SU-DHL-6 (cell line): ENCODE measurements at regions not wholly inside any gene's neighbourhood (a gene's known extent, or its start where the extent isn't known, plus 50 kb on each side); places are given as distances from the start of the nearest gene placed in this dataset.

ENCODE experiments used
- H2AFZ ChIP-seq: fragments of 200-600 bp; sonication (generic); 2 replicates; pipeline ENCODE4 v1.6.1; 2014; ENCODE audit warnings: low read depth, mild to moderate bottlenecking, moderate library complexity, mixed read lengths, antibody characterized with exemption, low read length; ENCODE audit not compliant: severe bottlenecking
- H3F3A ChIP-seq: fragments of 200-600 bp; shearing (Covaris generic); 2 replicates; pipeline ENCODE4 v1.6.0; 2016; ENCODE audit warnings: antibody characterized with exemption, mild to moderate bottlenecking; ENCODE audit not compliant: insufficient read depth
- H3K27ac ChIP-seq: fragments of 200-600 bp; sonication (generic); 2 replicates; pipeline ENCODE4 v1.5.1; 2016; ENCODE audit warnings: low read depth, mild to moderate bottlenecking, low read length, moderate library complexity, mixed read lengths
- H3K27me3 ChIP-seq: fragments of 200-600 bp; sonication (generic), shearing (Covaris generic); 2 replicates; pipeline ENCODE4 v1.6.0; 2014; ENCODE audit warnings: mild to moderate bottlenecking, low read length
- H3K36me3 ChIP-seq: fragments of 200-600 bp; sonication (generic); 2 replicates; pipeline ENCODE4 v1.6.1; 2014; ENCODE audit warnings: mild to moderate bottlenecking, low read length, mixed read lengths
- H3K4me2 ChIP-seq: fragments of 300-600, 200-600 bp; shearing (Covaris generic), sonication (generic); 2 replicates; pipeline ENCODE4 v1.6.0; 2014; ENCODE audit warnings: low read length, low read depth, mild to moderate bottlenecking; ENCODE audit not compliant: poor library complexity, severe bottlenecking
- H3K4me3 ChIP-seq: fragments of 200-600 bp; sonication (generic); 2 replicates; pipeline ENCODE4 v1.5.1; 2014; ENCODE audit warnings: antibody characterized with exemption, low read length, mild to moderate bottlenecking, mixed read lengths; ENCODE audit not compliant: insufficient read depth, poor library complexity, severe bottlenecking
- H3K79me2 ChIP-seq: fragments of 200-600 bp; sonication (generic); 2 replicates; pipeline ENCODE4 v1.6.1; 2014; ENCODE audit warnings: mild to moderate bottlenecking, low read length, moderate library complexity; ENCODE audit not compliant: insufficient read depth
- H3K9ac ChIP-seq: fragments of 200-600 bp; sonication (generic); 2 replicates; pipeline ENCODE4 v1.7.0; 2014; ENCODE audit warnings: mild to moderate bottlenecking, low read length
- H3K9me2 ChIP-seq: fragments of 200-600 bp; sonication (generic); replicated peaks from 2 replicates; pipeline ENCODE4 v1.6.1; 2014; ENCODE audit warnings: low read length; ENCODE audit not compliant: insufficient read depth
- H3K9me3 ChIP-seq: fragments of 200-600 bp; sonication (generic); 2 replicates; pipeline ENCODE4 v1.6.1; 2014; ENCODE audit warnings: low read length, mixed read lengths; ENCODE audit not compliant: insufficient read depth
- H4K20me1 ChIP-seq: fragments of 200-600 bp; sonication (generic); 2 replicates; pipeline ENCODE4 v1.6.1; 2014; ENCODE audit warnings: low read depth, mild to moderate bottlenecking, antibody characterized with exemption, low read length, moderate library complexity, mixed read lengths
- CTCF ChIP-seq: fragments of 200-600 bp; sonication (generic); IDR thresholded peaks from one replicate; pipeline ENCODE4 v1.5.1; 2017; ENCODE audit warnings: antibody characterized with exemption, mild to moderate bottlenecking, low read length, moderate library complexity; ENCODE audit not compliant: insufficient read depth, poor library complexity, severe bottlenecking
- EZH2phosphoT487 ChIP-seq: fragments of 200-600 bp; sonication (generic), shearing (Covaris generic); conservative IDR thresholded peaks from 2 replicates; pipeline ENCODE4 v1.6.1; 2018; ENCODE audit warnings: mild to moderate bottlenecking, antibody characterized with exemption, low read length, moderate library complexity, mixed read lengths

GRCh38 chr18:73038336-73038735 is 170.5 kb upstream of the NETO1 start:
- H3F3A ChIP-seq, result no peaks in the 10 kb centered on the region
- H3K9me3 ChIP-seq, result no peaks in the 10 kb centered on the region
- H2AFZ ChIP-seq, result no peak overlapping the region
- H4K20me1 ChIP-seq, result no peaks in the 10 kb centered on the region
- no peaks in the 10 kb centered on the region for H3K79me2 ChIP-seq
- no peak overlapping the region for H3K9ac ChIP-seq
- no peak overlapping the region for H3K4me3 ChIP-seq
- no peaks in the 10 kb centered on the region for H3K27me3 ChIP-seq
- TF ChIP-seq CTCF (no peak), EZH2phosphoT487 (no peak)
- H3K27ac ChIP-seq, result no peak overlapping the region
- no peaks in the 10 kb centered on the region for H3K9me2 ChIP-seq
- no peak overlapping the region for H3K4me2 ChIP-seq
- H3K36me3 ChIP-seq, result no peaks in the 10 kb centered on the region

GRCh38 chr18:73023975-73024374 is 156.2 kb upstream of the NETO1 start:
- Histone ChIP-seq H3K9me2 (no peaks in the 10 kb centered on the region), H3K79me2 (no peaks in the 10 kb centered on the region), H3K9me3 (no peaks in the 10 kb centered on the region), H3F3A (no peaks in the 10 kb centered on the region), H4K20me1 (no peaks in the 10 kb centered on the region), H3K36me3 (no peaks in the 10 kb centered on the region), H2AFZ (no peak overlapping the region), H3K4me3 (no peak overlapping the region), H3K4me2 (no peak overlapping the region), H3K27me3 (no peaks in the 10 kb centered on the region), H3K9ac (no peak overlapping the region), H3K27ac (no peak overlapping the region)
- TF ChIP-seq CTCF (no peak), EZH2phosphoT487 (no peak)

GRCh38 chr18:73009691-73010090 is 141.9 kb upstream of the NETO1 start:
- H3K36me3 ChIP-seq, result no peaks in the 10 kb centered on the region
- no peaks in the 10 kb centered on the region for H3K9me3 ChIP-seq
- no peaks in the 10 kb centered on the region for H3K9me2 ChIP-seq
- no peaks in the 10 kb centered on the region for H3K79me2 ChIP-seq
- no peaks in the 10 kb centered on the region for H4K20me1 ChIP-seq
- no peak overlapping the region for H3K27ac ChIP-seq
- TF ChIP-seq EZH2phosphoT487 (no peak), CTCF (no peak)
- H3F3A ChIP-seq, result no peaks in the 10 kb centered on the region
- no peak overlapping the region for H3K4me3 ChIP-seq
- H2AFZ ChIP-seq, result no peak overlapping the region
- no peaks in the 10 kb centered on the region for H3K27me3 ChIP-seq
- H3K9ac ChIP-seq, result no peak overlapping the region
- no peak overlapping the region for H3K4me2 ChIP-seq

- Histone ChIP-seq H3K79me2 (no peaks in the 10 kb centered on the region), H3K36me3 (no peaks in the 10 kb centered on the region), H4K20me1 (no peaks in the 10 kb centered on the region), H2AFZ (no peak overlapping the region), H3K4me2 (no peak overlapping the region), H3K9me2 (no peaks in the 10 kb centered on the region), H3K4me3 (no peak overlapping the region), H3K9ac (no peak overlapping the region), H3K9me3 (no peaks in the 10 kb centered on the region), H3F3A (no peaks in the 10 kb centered on the region), H3K27ac (no peak overlapping the region), H3K27me3 (no peaks in the 10 kb centered on the region)
- TF ChIP-seq EZH2phosphoT487, result no peak
Observed at GRCh38 chr18:73007915-73008308, 140.1 kb upstream of the NETO1 start.
